ENCODE measurements at regions not wholly inside any gene's neighbourhood (a gene's known extent, or its start where the extent isn't known, plus 50 kb on each side); places are given as distances from the start of the nearest gene placed in this dataset.

GRCh38 chr6:20306491-20306890 lies 94.2 kb upstream of the MBOAT1 start:
- in situ Hi-C loops (cut with HindIII; ENCODE audit: low pct_unique_long_range_greater_than_20kb, low sequenced_read_pairs) = no loop called here
- DNase-seq (ENCODE audit: low read depth, low spot score) = no peak

DNA sequence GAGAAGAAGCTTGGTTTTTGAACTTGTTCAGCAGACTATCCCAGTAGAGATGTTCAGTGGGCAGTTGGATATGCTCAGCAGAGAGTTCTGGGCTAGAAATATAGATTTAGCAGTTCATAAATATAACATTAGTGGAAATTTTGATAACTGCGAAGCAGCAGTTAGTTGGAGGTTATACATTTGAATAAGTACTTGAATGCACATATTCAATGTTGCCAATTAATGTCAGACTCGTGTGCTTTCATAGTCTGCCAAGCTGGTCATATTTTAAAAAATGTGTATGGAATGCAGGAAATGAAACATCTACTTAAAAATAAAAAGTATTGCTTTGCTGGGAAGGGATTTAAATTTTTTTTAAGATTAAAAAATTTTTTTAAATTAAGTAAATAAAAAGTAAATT lies 92.5 kb upstream of the E2F3 start:
- in situ Hi-C loops (cut with HindIII; ENCODE audit: low pct_unique_long_range_greater_than_20kb, low sequenced_read_pairs) = no loop called here
- DNase-seq (ENCODE audit: low read depth, low spot score) = no peak

DNA sequence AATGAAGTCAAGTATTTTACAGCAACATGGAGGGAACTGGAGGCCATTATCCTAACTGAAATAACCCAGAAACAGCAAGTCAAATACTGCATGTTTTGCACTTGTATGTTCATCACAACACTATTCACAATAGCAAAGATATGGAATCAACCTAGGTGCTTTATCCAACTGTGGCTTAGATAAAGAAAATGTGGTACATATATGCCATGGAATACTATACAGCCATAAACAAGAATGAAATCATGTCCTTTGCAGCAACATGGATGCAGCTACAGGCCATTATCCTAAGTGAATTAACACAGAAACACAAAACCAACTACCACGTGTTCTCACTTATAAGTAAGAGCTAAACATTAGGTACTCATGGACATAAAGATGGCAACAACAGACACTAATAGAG lies 91.5 kb upstream of the E2F3 start:
- in situ Hi-C loops (cut with HindIII; ENCODE audit: low pct_unique_long_range_greater_than_20kb, low sequenced_read_pairs) = no loop called here
- DNase-seq (ENCODE audit: low read depth, low spot score) = no peak

DNA sequence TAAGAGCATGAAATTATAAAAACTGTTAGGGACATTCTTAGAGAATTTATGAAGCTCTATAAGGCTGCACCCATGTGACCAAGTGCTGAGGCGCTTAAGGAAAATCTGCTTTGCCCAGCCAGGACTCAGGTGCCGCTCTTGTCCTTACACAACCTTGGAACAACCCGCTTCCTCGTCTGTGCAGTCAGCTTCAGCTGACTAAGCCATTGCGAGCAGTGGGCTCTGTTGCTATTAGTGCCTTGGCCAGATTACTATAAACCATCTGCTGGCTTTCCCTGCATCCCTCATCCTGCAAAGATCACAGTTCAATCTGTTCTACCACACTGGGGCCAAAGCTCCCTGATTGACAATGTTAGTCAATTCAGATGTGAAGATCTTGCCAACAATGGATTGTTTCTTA lies 89.1 kb upstream of the E2F3 start:
- in situ Hi-C loops (cut with HindIII; ENCODE audit: low pct_unique_long_range_greater_than_20kb, low sequenced_read_pairs) = no loop called here
- no peak for DNase-seq (ENCODE audit: low read depth, low spot score)

- peak; percentile 30 for DNase-seq (ENCODE audit: low read depth, low spot score)
- in situ Hi-C loops (cut with HindIII; ENCODE audit: low pct_unique_long_range_greater_than_20kb, low sequenced_read_pairs) = no loop called here
These were observed 88.6 kb upstream of the E2F3 start for GRCh38 chr6:20313051-20313450.

- DNase-seq (ENCODE audit: low read depth, low spot score) = no peak
- in situ Hi-C loops (cut with HindIII; ENCODE audit: low pct_unique_long_range_greater_than_20kb, low sequenced_read_pairs) = no loop called here
These were observed 87.6 kb upstream of the E2F3 start for GRCh38 chr6:20313960-20314530.

DNA sequence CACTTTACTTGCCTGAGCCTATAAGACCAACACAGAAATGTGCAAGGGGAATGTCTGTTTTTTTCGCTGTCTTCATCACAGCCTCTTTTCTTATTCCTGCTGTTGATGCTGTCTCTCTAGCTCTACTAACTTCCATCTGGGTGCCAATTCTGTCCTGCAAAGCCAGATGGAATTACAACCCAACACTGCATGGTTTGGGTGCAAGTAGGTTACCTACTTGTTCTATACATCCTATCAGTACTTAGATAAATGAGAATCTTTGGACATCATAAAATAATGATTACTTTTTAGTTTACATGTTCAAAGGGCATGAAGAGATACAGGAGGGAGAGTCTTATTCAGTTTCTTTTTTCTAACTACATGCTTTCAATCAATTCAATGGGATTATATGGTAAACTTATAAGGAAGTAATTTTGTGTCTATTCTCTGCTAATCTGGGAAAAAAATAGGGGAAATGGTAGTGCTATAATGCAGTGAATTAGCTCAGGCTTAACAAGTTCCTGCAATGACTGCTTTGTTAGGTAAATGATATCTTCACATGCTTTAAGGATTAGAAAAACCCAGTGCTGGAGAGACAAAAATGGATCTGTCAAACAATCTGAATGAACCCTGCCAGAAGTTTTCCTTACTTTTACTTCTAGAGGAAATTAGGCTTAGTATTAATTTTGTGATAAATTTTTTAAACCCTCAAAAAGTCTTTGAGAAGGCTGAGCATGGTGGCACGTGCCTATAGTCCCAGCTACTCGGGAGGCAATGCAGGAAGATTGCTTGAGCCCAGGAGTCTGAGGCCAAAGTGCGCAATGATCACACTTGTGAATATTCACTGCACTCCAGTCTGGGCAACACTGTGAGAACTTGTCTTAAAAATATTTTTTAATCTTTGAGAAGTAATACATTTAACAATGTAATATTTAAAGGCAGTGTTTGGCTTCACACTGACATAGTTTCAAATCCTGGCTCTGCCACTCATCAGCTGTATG lies 86.5 kb upstream of the E2F3 start:
- DNase-seq (ENCODE audit: low read depth, low spot score) = no peak
- in situ Hi-C loops (cut with HindIII; ENCODE audit: low pct_unique_long_range_greater_than_20kb, low sequenced_read_pairs) = no loop called here

DNA sequence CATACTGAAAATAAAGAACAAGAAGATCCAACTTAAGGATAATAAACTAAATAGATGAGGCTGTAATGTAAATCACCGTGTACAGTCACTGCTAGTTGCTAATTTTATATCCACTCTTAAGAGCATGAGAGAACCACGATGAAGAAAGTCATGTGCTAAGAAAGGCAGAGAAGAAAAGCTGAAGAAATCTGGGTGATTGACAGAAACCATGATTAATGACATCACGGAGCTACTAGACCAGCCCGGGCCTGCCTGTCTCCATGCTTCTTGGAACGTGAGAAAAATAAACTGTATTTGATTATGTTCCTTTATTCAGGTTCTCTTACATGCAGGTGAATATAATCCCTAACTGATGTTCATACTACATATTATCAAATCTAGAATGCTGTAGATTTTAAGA lies 84.2 kb upstream of the E2F3 start:
- no peak for DNase-seq (ENCODE audit: low read depth, low spot score)
- in situ Hi-C loops (cut with HindIII; ENCODE audit: low pct_unique_long_range_greater_than_20kb, low sequenced_read_pairs) = no loop called here

- in situ Hi-C loops (cut with HindIII; ENCODE audit: low pct_unique_long_range_greater_than_20kb, low sequenced_read_pairs) = no loop called here
- no peak for DNase-seq (ENCODE audit: low read depth, low spot score)
These were observed 82.8 kb upstream of the E2F3 start for GRCh38 chr6:20318851-20319387.

GRCh38 chr6:20319520-20320357 lies 81.9 kb upstream of the E2F3 start:
- in situ Hi-C loops (cut with HindIII; ENCODE audit: low pct_unique_long_range_greater_than_20kb, low sequenced_read_pairs) = no loop called here
- no peak for DNase-seq (ENCODE audit: low read depth, low spot score)

DNA sequence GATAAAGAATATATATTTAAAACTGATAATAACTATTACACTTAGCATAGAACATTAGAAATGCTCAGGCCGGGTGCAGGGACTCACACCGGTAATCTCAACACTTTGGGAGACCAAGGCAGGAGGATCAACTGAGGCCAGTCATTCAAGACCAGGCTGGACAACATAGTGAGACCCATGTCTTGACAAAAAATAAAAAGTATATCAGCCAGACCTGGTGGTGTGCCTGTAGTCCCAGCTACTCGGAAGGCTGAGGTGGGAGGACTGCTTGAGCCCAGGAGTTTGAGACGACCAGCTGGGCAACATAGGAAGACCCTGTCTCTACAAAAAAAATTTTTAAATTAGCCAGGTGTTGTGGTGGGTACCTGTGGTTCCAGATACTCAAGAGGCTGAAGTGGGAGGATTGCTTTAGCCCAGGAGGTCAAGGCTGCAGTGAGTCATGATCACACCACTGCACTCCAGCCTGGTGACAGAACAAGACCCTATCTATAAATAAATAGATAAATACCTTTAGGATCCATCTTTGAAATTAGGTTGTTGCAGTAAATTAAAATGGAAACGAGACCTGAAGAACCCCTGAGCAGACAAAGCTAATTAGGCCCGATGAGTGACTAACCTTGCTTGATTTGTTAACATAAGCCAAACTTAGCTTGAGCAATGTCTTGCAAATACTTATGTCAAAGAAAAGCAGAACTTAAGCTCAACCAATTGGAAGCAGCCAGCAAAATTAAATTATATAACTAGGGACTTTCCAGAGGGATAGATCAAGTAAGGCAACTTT lies 75.8 kb upstream of the E2F3 start:
- DNase-seq (ENCODE audit: low read depth, low spot score) = no peak
- in situ Hi-C loops (cut with HindIII; ENCODE audit: low pct_unique_long_range_greater_than_20kb, low sequenced_read_pairs) = no loop called here

GRCh38 chr6:20326422-20326728 lies 75.3 kb upstream of the E2F3 start:
- in situ Hi-C loops (cut with HindIII; ENCODE audit: low pct_unique_long_range_greater_than_20kb, low sequenced_read_pairs) = no loop called here
- no peak for DNase-seq (ENCODE audit: low read depth, low spot score)

- in situ Hi-C loops (cut with HindIII; ENCODE audit: low pct_unique_long_range_greater_than_20kb, low sequenced_read_pairs) = no loop called here
These were observed 74.5 kb upstream of the E2F3 start for GRCh38 chr6:20327141-20327540.

GRCh38 chr6:20328266-20328923 lies 73.3 kb upstream of the E2F3 start:
- no peak for DNase-seq (ENCODE audit: low read depth, low spot score)
- in situ Hi-C loops (cut with HindIII; ENCODE audit: low pct_unique_long_range_greater_than_20kb, low sequenced_read_pairs) = no loop called here

More at GRCh38 chr6:20327141-20327540, 74.5 kb upstream of the E2F3 start:
- no peak for DNase-seq (ENCODE audit: low read depth, low spot score)

DNA sequence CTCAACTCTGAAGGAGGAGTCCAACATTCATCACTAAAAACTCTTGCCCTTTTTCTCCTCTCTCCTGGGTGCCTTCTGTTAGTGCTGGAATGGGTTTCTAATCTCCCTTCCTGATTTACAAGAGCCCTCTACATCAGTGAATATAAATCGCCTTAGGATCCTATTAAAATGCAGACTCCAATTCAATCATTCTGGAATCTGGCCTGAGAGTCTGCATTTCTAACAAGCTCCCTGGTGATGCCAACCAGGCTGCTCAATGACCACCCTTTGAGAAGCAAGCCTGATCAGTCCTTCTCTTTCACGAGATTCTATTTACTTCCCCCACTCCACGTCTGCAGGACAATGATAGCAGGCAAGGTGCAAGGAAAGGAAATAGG lies 72.8 kb upstream of the E2F3 start:
- in situ Hi-C loops (cut with HindIII; ENCODE audit: low pct_unique_long_range_greater_than_20kb, low sequenced_read_pairs) = no loop called here
- DNase-seq (ENCODE audit: low read depth, low spot score) = no peak

DNA sequence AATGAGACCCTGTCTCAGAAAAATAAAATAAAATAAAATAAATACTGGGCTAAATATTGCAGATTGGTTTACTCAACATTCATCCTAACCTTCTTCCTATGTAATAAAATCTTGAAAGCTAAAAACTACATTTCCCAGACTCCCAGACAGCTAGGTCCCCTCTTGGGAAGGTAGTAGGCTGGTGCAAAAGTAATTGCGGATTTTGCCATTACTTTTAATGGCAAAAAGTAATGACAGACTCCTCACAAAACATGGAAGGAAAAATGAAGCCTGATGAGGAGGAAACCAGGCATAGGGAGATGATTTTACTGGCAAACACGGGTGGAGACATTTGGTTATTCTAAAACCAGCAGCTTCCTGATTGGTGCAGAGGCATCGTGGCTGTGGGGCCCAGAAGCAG lies 70.6 kb upstream of the E2F3 start:
- no peak for DNase-seq (ENCODE audit: low read depth, low spot score)
- in situ Hi-C loops (cut with HindIII; ENCODE audit: low pct_unique_long_range_greater_than_20kb, low sequenced_read_pairs) = no loop called here

DNA sequence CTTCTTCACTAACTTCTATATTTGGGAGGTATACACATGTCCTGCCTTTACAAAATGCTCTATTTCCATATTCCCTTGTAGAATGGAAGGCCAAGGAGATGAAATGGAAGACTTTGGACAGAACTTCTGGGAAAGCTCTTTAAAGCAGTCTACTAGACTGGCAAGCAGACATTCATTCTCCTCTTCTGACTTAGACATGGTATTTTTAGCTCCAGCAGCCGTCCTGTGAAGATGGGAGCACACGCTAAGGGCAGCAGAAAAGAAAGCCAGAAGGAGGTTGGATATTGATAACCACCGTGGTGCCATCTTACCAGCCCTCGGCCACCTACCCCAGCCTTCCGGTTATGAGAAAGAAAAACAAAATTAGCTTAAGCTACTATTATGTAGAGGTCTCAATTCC lies 70.1 kb upstream of the E2F3 start:
- no peak for DNase-seq (ENCODE audit: low read depth, low spot score)
- in situ Hi-C loops (cut with HindIII; ENCODE audit: low pct_unique_long_range_greater_than_20kb, low sequenced_read_pairs) = no loop called here

Measured in SK-MEL-5 (cell line).